ENCODE measurements at regions not wholly inside any gene's neighbourhood (a gene's known extent, or its start where the extent isn't known, plus 50 kb on each side); places are given as distances from the start of the nearest gene placed in this dataset.

DNA sequence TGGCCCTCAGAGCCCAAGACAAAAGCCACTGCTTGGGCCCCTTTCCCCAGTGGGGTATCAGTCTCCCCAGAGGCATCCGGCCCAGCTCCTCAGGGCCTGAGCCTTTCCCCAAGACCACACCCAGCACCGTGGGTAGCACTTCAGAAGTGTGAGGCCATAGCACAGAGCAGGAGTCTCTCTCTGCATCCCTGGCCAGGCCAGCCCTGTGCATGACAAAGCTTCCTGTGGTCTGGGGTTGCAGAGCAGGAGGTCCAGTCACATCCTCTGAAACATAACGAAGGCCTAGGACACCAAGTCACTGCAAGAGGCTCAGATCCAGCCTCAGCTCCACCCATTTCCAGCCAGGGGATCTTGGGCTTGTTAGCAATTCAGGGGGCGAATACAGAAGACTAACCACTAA, 56.8 kb upstream of the ZNF423 start:
- Histone ChIP-seq H3K79me2 (ENCODE audit: insufficient read depth, low read length) (no peaks in the 10 kb centered on the region), H3K27me3 (ENCODE audit: control insufficient read depth in 1 of 2, insufficient read depth in 2 of 2, low read length in 2 of 2) (peaks cover 2 to 14% of the 10 kb centered on the region in 2 experiments; a peak in 2 of 5 replicates), H4K20me1 (ENCODE audit: insufficient read depth, low read length) (no peaks in the 10 kb centered on the region), H3K4me3 (replicated peaks in 1 of 3; ENCODE audit: insufficient read depth in 1 of 3, low read depth in 2 of 3, low read length in 3 of 3) (no peak overlapping the region), H2AFZ (ENCODE audit: low read length) (no peak overlapping the region), H3K27ac (ENCODE audit: extremely low read length, insufficient read depth, low read length) (no peak overlapping the region), H3K9me3 (ENCODE audit: low read length) (no peaks in the 10 kb centered on the region), H3K36me3 (replicated peaks in 1 of 2; ENCODE audit: control insufficient read depth in 1 of 2, insufficient read depth in 2 of 2, low read length in 2 of 2) (no peaks in the 10 kb centered on the region), H3K4me1 (ENCODE audit: insufficient read depth, low read length) (no peaks in the 10 kb centered on the region), H3K9ac (ENCODE audit: insufficient read depth, low read depth, low read length) (no peak overlapping the region), H3K4me2 (ENCODE audit: low read depth, low read length) (no peak overlapping the region)
- POLR2A ChIA-PET, result no interaction called here
- DNase-seq (ENCODE audit: low spot score), result no peak
- 23% methylated on average over 4 of the region's 4 CpGs for WGBS (ENCODE audit: low lambda C conversion rate)
- FAIRE-seq, result no peak
- intact Hi-C loops (cut with micrococcal nuclease; ENCODE audit: unreplicated experiment) (no loop called here), in situ Hi-C loops (cut with HindIII; ENCODE audit: extremely low pct_ligation_motif_present, low pct_unique_long_range_greater_than_20kb) (no loop called here)
- BruUV-seq (replicated peaks), result no TSS peak
- TF ChIP-seq ARID2 (CRISPR knock-in tag; IDR thresholded peaks at IDR 0.05; ENCODE audit: borderline replicate concordance) (no peak), ZNF543 (CRISPR knock-in tag; IDR thresholded peaks at IDR 0.05) (no peak)
- TF ChIP-seq, protein P1, sequence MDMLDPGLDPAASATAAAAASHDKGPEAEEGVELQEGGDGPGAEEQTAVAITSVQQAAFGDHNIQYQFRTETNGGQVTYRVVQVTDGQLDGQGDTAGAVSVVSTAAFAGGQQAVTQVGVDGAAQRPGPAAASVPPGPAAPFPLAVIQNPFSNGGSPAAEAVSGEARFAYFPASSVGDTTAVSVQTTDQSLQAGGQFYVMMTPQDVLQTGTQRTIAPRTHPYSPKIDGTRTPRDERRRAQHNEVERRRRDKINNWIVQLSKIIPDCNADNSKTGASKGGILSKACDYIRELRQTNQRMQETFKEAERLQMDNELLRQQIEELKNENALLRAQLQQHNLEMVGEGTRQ (IDR thresholded peaks at IDR 0.05; ENCODE audit: low read depth, low read length), result no peak
- TF ChIP-seq, protein P1 (CRISPR knock-in tag; IDR thresholded peaks at IDR 0.05; ENCODE audit: borderline replicate concordance), result no peak
- ATAC-seq, result no peak
- CTCF ChIA-PET (ENCODE audit: low intra/inter-chr PET ratio, low total read pairs), result no interaction called here

DNA sequence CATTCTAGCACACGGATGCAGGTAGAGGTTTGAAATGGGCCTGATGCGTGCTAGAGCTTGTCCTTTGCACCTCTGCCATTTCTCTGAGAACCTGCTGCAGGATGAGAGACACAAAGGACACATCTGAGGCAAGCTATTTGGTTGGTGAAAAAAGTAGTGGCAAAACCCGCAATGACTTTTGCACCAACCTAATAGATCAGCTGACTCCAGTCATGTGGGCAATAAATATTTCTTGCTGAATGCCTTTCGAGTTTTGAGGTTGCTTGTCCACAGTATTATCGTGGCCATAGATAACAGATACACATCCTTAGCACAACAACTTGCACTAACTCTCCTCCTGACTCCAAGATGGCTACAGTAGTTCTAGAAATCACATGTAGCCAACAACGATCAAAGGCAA, 57.8 kb upstream of the ZNF423 start:
- no peak overlapping the region for H3K9ac ChIP-seq (ENCODE audit: insufficient read depth, low read depth, low read length)
- H4K20me1 ChIP-seq (ENCODE audit: insufficient read depth, low read length), result no peaks in the 10 kb centered on the region
- H3K4me2 ChIP-seq (ENCODE audit: low read depth, low read length), result no peak overlapping the region
- intact Hi-C loops (cut with micrococcal nuclease; ENCODE audit: unreplicated experiment), result no loop called here
- ChIA-PET POLR2A (no interaction called here), CTCF (ENCODE audit: low intra/inter-chr PET ratio, low total read pairs) (no interaction called here)
- no peak for ATAC-seq
- H2AFZ ChIP-seq (ENCODE audit: low read length), result no peak overlapping the region
- no peak overlapping the region for H3K4me3 ChIP-seq (replicated peaks in 1 of 3; ENCODE audit: insufficient read depth in 1 of 3, low read depth in 2 of 3, low read length in 3 of 3)
- no peaks in the 10 kb centered on the region for H3K9me3 ChIP-seq (ENCODE audit: low read length)
- no peaks in the 10 kb centered on the region for H3K4me1 ChIP-seq (ENCODE audit: insufficient read depth, low read length)
- DNase-seq (ENCODE audit: low spot score), result no peak
- in situ Hi-C loops (cut with HindIII; ENCODE audit: extremely low pct_ligation_motif_present, low pct_unique_long_range_greater_than_20kb), result no loop called here
- no peak overlapping the region for H3K27ac ChIP-seq (ENCODE audit: extremely low read length, insufficient read depth, low read length)
- TF ChIP-seq ZNF562 (CRISPR knock-in tag; IDR thresholded peaks at IDR 0.05; ENCODE audit: borderline replicate concordance), result no peak
- TF ChIP-seq, protein P2, sequence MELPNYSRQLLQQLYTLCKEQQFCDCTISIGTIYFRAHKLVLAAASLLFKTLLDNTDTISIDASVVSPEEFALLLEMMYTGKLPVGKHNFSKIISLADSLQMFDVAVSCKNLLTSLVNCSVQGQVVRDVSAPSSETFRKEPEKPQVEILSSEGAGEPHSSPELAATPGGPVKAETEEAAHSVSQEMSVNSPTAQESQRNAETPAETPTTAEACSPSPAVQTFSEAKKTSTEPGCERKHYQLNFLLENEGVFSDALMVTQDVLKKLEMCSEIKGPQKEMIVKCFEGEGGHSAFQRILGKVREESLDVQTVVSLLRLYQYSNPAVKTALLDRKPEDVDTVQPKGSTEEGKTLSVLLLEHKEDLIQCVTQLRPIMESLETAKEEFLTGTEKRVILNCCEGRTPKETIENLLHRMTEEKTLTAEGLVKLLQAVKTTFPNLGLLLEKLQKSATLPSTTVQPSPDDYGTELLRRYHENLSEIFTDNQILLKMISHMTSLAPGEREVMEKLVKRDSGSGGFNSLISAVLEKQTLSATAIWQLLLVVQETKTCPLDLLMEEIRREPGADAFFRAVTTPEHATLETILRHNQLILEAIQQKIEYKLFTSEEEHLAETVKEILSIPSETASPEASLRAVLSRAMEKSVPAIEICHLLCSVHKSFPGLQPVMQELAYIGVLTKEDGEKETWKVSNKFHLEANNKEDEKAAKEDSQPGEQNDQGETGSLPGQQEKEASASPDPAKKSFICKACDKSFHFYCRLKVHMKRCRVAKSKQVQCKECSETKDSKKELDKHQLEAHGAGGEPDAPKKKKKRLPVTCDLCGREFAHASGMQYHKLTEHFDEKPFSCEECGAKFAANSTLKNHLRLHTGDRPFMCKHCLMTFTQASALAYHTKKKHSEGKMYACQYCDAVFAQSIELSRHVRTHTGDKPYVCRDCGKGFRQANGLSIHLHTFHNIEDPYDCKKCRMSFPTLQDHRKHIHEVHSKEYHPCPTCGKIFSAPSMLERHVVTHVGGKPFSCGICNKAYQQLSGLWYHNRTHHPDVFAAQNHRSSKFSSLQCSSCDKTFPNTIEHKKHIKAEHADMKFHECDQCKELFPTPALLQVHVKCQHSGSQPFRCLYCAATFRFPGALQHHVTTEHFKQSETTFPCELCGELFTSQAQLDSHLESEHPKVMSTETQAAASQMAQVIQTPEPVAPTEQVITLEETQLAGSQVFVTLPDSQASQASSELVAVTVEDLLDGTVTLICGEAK (IDR thresholded peaks at IDR 0.05), result peak; percentile 76
- TF ChIP-seq, protein P2 (CRISPR knock-in tag; IDR thresholded peaks at IDR 0.05), result no peak
- peaks cover 2 to 14% of the 10 kb centered on the region in 2 experiments; a peak in 2 of 5 replicates for H3K27me3 ChIP-seq (ENCODE audit: control insufficient read depth in 1 of 2, insufficient read depth in 2 of 2, low read length in 2 of 2)
- no peaks in the 10 kb centered on the region for H3K79me2 ChIP-seq (ENCODE audit: insufficient read depth, low read length)
- no peak for FAIRE-seq
- no TSS peak for BruUV-seq (replicated peaks)
- H3K36me3 ChIP-seq (replicated peaks in 1 of 2; ENCODE audit: control insufficient read depth in 1 of 2, insufficient read depth in 2 of 2, low read length in 2 of 2), result no peaks in the 10 kb centered on the region
- 10% methylated on average over 6 of the region's 6 CpGs for WGBS (ENCODE audit: low lambda C conversion rate)
